ENCODE measurements at regions not wholly inside any gene's neighbourhood (a gene's known extent, or its start where the extent isn't known, plus 50 kb on each side); places are given as distances from the start of the nearest gene placed in this dataset.

DNA sequence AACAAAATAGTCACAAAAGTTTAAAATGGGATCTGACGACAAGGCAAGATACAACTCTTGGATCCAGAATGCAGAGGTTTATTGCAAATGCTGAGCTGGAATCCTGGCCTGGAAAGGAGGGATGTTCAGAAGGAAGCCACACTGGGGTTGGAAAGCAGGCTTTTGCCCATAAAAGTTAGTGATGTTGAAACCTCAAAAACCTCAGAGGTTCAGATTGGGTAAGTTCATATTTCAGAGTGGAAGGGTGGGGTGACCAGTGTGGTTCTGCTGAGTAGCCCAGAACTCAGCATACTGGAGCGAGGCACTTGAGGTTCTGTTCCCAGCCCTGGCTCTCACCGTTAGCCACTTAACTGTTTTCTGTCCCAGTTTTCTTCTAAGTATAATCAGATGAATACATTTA lies 114.0 kb upstream of the OSTN start:
- TF ChIP-seq, protein P1, sequence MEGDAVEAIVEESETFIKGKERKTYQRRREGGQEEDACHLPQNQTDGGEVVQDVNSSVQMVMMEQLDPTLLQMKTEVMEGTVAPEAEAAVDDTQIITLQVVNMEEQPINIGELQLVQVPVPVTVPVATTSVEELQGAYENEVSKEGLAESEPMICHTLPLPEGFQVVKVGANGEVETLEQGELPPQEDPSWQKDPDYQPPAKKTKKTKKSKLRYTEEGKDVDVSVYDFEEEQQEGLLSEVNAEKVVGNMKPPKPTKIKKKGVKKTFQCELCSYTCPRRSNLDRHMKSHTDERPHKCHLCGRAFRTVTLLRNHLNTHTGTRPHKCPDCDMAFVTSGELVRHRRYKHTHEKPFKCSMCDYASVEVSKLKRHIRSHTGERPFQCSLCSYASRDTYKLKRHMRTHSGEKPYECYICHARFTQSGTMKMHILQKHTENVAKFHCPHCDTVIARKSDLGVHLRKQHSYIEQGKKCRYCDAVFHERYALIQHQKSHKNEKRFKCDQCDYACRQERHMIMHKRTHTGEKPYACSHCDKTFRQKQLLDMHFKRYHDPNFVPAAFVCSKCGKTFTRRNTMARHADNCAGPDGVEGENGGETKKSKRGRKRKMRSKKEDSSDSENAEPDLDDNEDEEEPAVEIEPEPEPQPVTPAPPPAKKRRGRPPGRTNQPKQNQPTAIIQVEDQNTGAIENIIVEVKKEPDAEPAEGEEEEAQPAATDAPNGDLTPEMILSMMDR (IDR thresholded peaks at IDR 0.05): no peak
- TF ChIP-seq ZFX (IDR thresholded peaks at IDR 0.05; ENCODE audit: borderline replicate concordance): no peak
